ENCODE measurements at regions not wholly inside any gene's neighbourhood (a gene's known extent, or its start where the extent isn't known, plus 50 kb on each side); places are given as distances from the start of the nearest gene placed in this dataset.

- TF ChIP-seq EZH2 (IDR thresholded peaks at IDR 0.05) (no peak), POLR2AphosphoS5 (IDR thresholded peaks at IDR 0.05; ENCODE audit: borderline replicate concordance, low read depth, low read length) (no peak)
Observed at GRCh38 chr13:54150851-54151250, 1122.2 kb downstream of the OLFM4 start.
